ENCODE measurements at regions not wholly inside any gene's neighbourhood (a gene's known extent, or its start where the extent isn't known, plus 50 kb on each side); places are given as distances from the start of the nearest gene placed in this dataset.

- TF ChIP-seq EZH2 (IDR thresholded peaks at IDR 0.05; ENCODE audit: low read depth) (no peak), CTCF (conservative IDR thresholded peaks at IDR 0.05) (no peak)
Observed at GRCh38 chr9:3628239-3628638, 102.4 kb upstream of the RFX3 start.

Data from PC-9 (cell line).